ENCODE measurements at regions not wholly inside any gene's neighbourhood (a gene's known extent, or its start where the extent isn't known, plus 50 kb on each side); places are given as distances from the start of the nearest gene placed in this dataset.

- no peak for DNase-seq
These were observed 515.9 kb upstream of the PKN2 start for GRCh38 chr1:88168126-88168525.

GRCh38 chr1:88169139-88169538, 514.9 kb upstream of the PKN2 start:
- no peak for DNase-seq

- no peak for DNase-seq
These were observed 514.1 kb upstream of the PKN2 start for GRCh38 chr1:88169939-88170338.

- DNase-seq = no peak
These were observed 508.9 kb upstream of the PKN2 start for GRCh38 chr1:88175120-88175630.

GRCh38 chr1:88175631-88176226, 508.3 kb upstream of the PKN2 start:
- peak; percentile 67 for DNase-seq

GRCh38 chr1:88179943-88180342, 504.1 kb upstream of the PKN2 start:
- DNase-seq = no peak

GRCh38 chr1:88180449-88181108, 503.5 kb upstream of the PKN2 start:
- DNase-seq = peak; percentile 34

GRCh38 chr1:88186911-88187310, 497.2 kb upstream of the PKN2 start:
- DNase-seq = no peak

GRCh38 chr1:88188038-88188437, 496.0 kb upstream of the PKN2 start:
- DNase-seq = no peak

GRCh38 chr1:88189525-88189924, 494.5 kb upstream of the PKN2 start:
- no peak for DNase-seq

- DNase-seq = no peak
These were observed 492.2 kb upstream of the PKN2 start for GRCh38 chr1:88191917-88192316.

GRCh38 chr1:88194542-88194941, 489.5 kb upstream of the PKN2 start:
- no peak for DNase-seq

GRCh38 chr1:88200545-88200944, 483.5 kb upstream of the PKN2 start:
- no peak for DNase-seq

- DNase-seq = no peak
These were observed 480.0 kb upstream of the PKN2 start for GRCh38 chr1:88204111-88204510.

GRCh38 chr1:88204612-88205167, 479.4 kb upstream of the PKN2 start:
- no peak for DNase-seq

- no peak for DNase-seq
These were observed 475.7 kb upstream of the PKN2 start for GRCh38 chr1:88208389-88208788.

GRCh38 chr1:88210103-88210787, 473.8 kb upstream of the PKN2 start:
- no peak for DNase-seq

- DNase-seq = no peak
These were observed 467.6 kb upstream of the PKN2 start for GRCh38 chr1:88216441-88216840.

GRCh38 chr1:88217386-88217785, 466.7 kb upstream of the PKN2 start:
- no peak for DNase-seq

GRCh38 chr1:88219521-88219920, 464.6 kb upstream of the PKN2 start:
- DNase-seq = no peak

- no peak for DNase-seq
These were observed 462.7 kb upstream of the PKN2 start for GRCh38 chr1:88221411-88221810.

- DNase-seq = no peak
These were observed 459.2 kb upstream of the PKN2 start for GRCh38 chr1:88224906-88225305.

GRCh38 chr1:88228114-88228513, 456.0 kb upstream of the PKN2 start:
- DNase-seq = no peak
